ENCODE measurements at regions not wholly inside any gene's neighbourhood (a gene's known extent, or its start where the extent isn't known, plus 50 kb on each side); places are given as distances from the start of the nearest gene placed in this dataset.

- no peaks in the 10 kb centered on the region for H3K27me3 ChIP-seq (ENCODE audit: control insufficient read depth, insufficient read depth, low read length)
- no peak overlapping the region for H3K27ac ChIP-seq (ENCODE audit: low read depth in 2 of 2, low read length in 2 of 2)
- TF ChIP-seq, protein P1, sequence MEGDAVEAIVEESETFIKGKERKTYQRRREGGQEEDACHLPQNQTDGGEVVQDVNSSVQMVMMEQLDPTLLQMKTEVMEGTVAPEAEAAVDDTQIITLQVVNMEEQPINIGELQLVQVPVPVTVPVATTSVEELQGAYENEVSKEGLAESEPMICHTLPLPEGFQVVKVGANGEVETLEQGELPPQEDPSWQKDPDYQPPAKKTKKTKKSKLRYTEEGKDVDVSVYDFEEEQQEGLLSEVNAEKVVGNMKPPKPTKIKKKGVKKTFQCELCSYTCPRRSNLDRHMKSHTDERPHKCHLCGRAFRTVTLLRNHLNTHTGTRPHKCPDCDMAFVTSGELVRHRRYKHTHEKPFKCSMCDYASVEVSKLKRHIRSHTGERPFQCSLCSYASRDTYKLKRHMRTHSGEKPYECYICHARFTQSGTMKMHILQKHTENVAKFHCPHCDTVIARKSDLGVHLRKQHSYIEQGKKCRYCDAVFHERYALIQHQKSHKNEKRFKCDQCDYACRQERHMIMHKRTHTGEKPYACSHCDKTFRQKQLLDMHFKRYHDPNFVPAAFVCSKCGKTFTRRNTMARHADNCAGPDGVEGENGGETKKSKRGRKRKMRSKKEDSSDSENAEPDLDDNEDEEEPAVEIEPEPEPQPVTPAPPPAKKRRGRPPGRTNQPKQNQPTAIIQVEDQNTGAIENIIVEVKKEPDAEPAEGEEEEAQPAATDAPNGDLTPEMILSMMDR (IDR thresholded peaks at IDR 0.05; ENCODE audit: borderline replicate concordance, extremely low read depth, insufficient read depth): no peak
- FAIRE-seq (no peak), DNase-seq (no peak)
- intact Hi-C loops (cut with DNase I): no loop called here
- no peaks in the 10 kb centered on the region for H3K9me3 ChIP-seq (ENCODE audit: control insufficient read depth in 2 of 3, insufficient read depth in 1 of 3, low read length in 3 of 3)
- H3K9ac ChIP-seq (ENCODE audit: low read length in 3 of 3): no peak overlapping the region
- H3K4me1 ChIP-seq (ENCODE audit: control insufficient read depth in 2 of 3, insufficient read depth in 2 of 3, low read depth in 1 of 3, low read length in 3 of 3): peaks cover 0 to 3% (median 0%) of the 10 kb centered on the region in 3 donors
- no peaks in the 10 kb centered on the region for H3K36me3 ChIP-seq (ENCODE audit: control insufficient read depth in 2 of 3, insufficient read depth in 3 of 3, low read length in 3 of 3)
- H3K4me3 ChIP-seq (ENCODE audit: low read length in 3 of 3): no peak overlapping the region
Measured at GRCh38 chr6:128574402-128574801, 54.0 kb upstream of the PTPRK start.

- DNase-seq: no peak
- intact Hi-C loops (cut with DNase I): no loop called here
- Histone ChIP-seq H3K27ac (ENCODE audit: low read depth in 2 of 2, low read length in 2 of 2) (no peak overlapping the region), H3K27me3 (ENCODE audit: control insufficient read depth, insufficient read depth, low read length) (no peaks in the 10 kb centered on the region), H3K9me3 (ENCODE audit: control insufficient read depth in 2 of 3, insufficient read depth in 1 of 3, low read length in 3 of 3) (no peaks in the 10 kb centered on the region), H3K4me1 (ENCODE audit: control insufficient read depth in 2 of 3, insufficient read depth in 2 of 3, low read depth in 1 of 3, low read length in 3 of 3) (peaks cover 0 to 3% (median 0%) of the 10 kb centered on the region in 3 donors), H3K4me3 (ENCODE audit: low read length in 3 of 3) (no peak overlapping the region), H3K36me3 (ENCODE audit: control insufficient read depth in 2 of 3, insufficient read depth in 3 of 3, low read length in 3 of 3) (no peaks in the 10 kb centered on the region), H3K9ac (ENCODE audit: low read length in 3 of 3) (no peak overlapping the region)
- TF ChIP-seq, protein P1 (IDR thresholded peaks at IDR 0.05; ENCODE audit: borderline replicate concordance, extremely low read depth, insufficient read depth): no peak
- FAIRE-seq: no peak
Measured at GRCh38 chr6:128573036-128573435, 52.6 kb upstream of the PTPRK start.

DNA sequence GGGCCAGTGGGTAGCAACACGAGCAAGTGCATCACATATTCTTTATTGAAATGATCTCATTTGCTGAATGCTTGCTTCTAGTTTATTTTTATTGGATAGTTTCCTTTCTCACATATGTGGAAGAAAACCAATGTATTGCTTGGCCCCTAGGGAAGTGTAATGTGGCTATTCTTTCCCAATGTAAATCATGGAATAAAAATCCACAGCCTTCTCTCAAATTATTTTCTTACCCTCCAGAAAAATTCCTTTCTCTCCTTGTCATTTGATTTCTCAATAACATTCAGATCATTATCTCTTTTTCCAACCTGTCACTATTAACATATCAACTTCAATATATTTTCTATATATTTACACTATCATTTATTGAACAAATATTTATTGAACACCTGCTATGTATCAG is 51.9 kb upstream of the PTPRK start:
- peaks cover 0 to 3% (median 0%) of the 10 kb centered on the region in 3 donors for H3K4me1 ChIP-seq (ENCODE audit: control insufficient read depth in 2 of 3, insufficient read depth in 2 of 3, low read depth in 1 of 3, low read length in 3 of 3)

More for the DNA sequence above, 51.9 kb upstream of the PTPRK start:
- no peaks in the 10 kb centered on the region for H3K36me3 ChIP-seq (ENCODE audit: control insufficient read depth in 2 of 3, insufficient read depth in 3 of 3, low read length in 3 of 3)
- no peaks in the 10 kb centered on the region for H3K27me3 ChIP-seq (ENCODE audit: control insufficient read depth, insufficient read depth, low read length)
- no peak overlapping the region for H3K4me3 ChIP-seq (ENCODE audit: low read length in 3 of 3)
- no peak for DNase-seq
- TF ChIP-seq, protein P1 (IDR thresholded peaks at IDR 0.05; ENCODE audit: borderline replicate concordance, extremely low read depth, insufficient read depth): no peak
- H3K9me3 ChIP-seq (ENCODE audit: control insufficient read depth in 2 of 3, insufficient read depth in 1 of 3, low read length in 3 of 3): no peaks in the 10 kb centered on the region
- intact Hi-C loops (cut with DNase I): no loop called here
- H3K9ac ChIP-seq (ENCODE audit: low read length in 3 of 3): no peak overlapping the region
- no peak overlapping the region for H3K27ac ChIP-seq (ENCODE audit: low read depth in 2 of 2, low read length in 2 of 2)
- no peak for FAIRE-seq

All from kidney (tissue), 13 donors.